Activated T-helper 1 cell treated with anti-CD3 and anti-CD28 coated beads, Interleukin-12 subunit alpha, Interleukin-12 subunit beta, Interleukin-2, Interleukin-4 antibody, amounts not matched to agents 30 ng/mL and 10 ng/mL and 1 ng/mL, durations not matched to agents 14 hours and 24 hours and 36 hours (primary cell): ENCODE measurements at regions not wholly inside any gene's neighbourhood (a gene's known extent, or its start where the extent isn't known, plus 50 kb on each side); places are given as distances from the start of the nearest gene placed in this dataset.

Source experiments
- DNase-seq: peaks from one replicate; pipeline ENCODE4 v3.0.0; 2021; ENCODE audit warnings: low spot score
- H3K27ac Mint-ChIP-seq: one replicate; pipeline ENCODE4 v1.8.0; 2021; ENCODE audit warnings: mild to moderate bottlenecking, mixed read lengths
- H3K27me3 Mint-ChIP-seq: one replicate; pipeline ENCODE4 v1.8.0; 2022; ENCODE audit warnings: mild to moderate bottlenecking, moderate library complexity, mixed read lengths; ENCODE audit not compliant: insufficient read depth
- H3K36me3 Mint-ChIP-seq: one replicate; pipeline ENCODE4 v1.8.0; 2021; ENCODE audit warnings: low read depth, mixed read lengths
- H3K4me1 Mint-ChIP-seq: one replicate; pipeline ENCODE4 v1.8.0; 2021; ENCODE audit warnings: low read depth, mixed read lengths
- H3K4me3 Mint-ChIP-seq: one replicate; pipeline ENCODE4 v1.8.0; 2021; ENCODE audit warnings: mild to moderate bottlenecking, moderate library complexity, mixed read lengths
- H3K9me3 Mint-ChIP-seq: one replicate; pipeline ENCODE4 v1.8.0; 2021; ENCODE audit warnings: mixed read lengths
- intact Hi-C: fragments of 100-400 bp; cut with micrococcal nuclease; formaldehyde crosslinking; loops from one replicate; pipeline ENCODE4 v1.15.1; 2024

- peaks cover 4% of the 10 kb centered on the region for H3K9me3 Mint-ChIP-seq
- H3K27me3 Mint-ChIP-seq = no peaks in the 10 kb centered on the region
- H3K27ac Mint-ChIP-seq = no peak overlapping the region
- H3K4me3 Mint-ChIP-seq = no peak overlapping the region
- intact Hi-C loops = no loop called here
- H3K36me3 Mint-ChIP-seq = no peaks in the 10 kb centered on the region
- no peak for DNase-seq
- H3K4me1 Mint-ChIP-seq = no peaks in the 10 kb centered on the region
These were observed 544.0 kb downstream of the GALC start for GRCh38 chr14:87449016-87449415.

DNA sequence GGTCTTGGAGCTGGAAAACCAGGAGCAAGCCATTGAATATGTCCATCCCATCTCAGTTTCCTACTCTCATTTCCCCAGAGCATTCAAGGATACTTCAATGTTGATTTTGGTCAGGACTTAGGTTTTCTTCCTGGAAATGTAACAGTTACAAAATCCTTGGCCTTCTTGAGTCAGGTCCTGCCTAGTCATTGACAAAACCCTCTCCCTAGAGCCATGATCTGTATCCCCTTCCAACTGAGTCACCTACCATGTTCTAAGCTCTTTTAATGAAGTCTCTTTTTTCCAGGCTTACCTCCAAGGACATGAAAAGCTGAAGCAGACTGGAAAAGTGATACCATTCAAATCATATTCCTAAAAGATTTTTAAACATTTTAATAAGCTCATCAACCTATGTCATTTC is 549.2 kb downstream of the GALC start:
- Mint-ChIP-seq H3K9me3 (peaks cover 4% of the 10 kb centered on the region), H3K4me3 (no peak overlapping the region), H3K27me3 (no peaks in the 10 kb centered on the region), H3K27ac (no peak overlapping the region), H3K4me1 (no peaks in the 10 kb centered on the region), H3K36me3 (no peaks in the 10 kb centered on the region)
- DNase-seq = no peak
- intact Hi-C loops = no loop called here

DNA sequence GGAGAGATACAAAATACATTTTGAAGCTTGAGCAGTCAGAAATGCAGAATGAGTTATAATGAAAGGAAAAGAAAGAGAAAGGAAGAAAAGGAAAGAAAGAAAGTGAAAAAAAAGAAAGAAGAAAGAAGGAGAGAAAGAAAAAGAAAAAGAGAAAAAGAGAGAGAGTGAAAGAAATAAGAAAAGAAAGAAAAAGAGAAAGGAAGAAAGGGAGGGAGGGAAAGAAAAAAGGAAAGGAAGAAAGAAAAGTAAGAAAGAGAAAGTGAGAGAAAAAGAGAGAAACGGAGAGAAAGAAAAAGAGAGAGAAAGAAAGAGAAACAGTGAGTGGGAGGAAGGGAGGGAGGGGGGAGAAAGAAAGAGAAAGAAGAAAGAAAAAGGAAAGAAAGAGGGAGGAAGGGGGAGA is 549.9 kb downstream of the GALC start:
- Mint-ChIP-seq H3K4me3 (no peak overlapping the region), H3K9me3 (peaks cover 4% of the 10 kb centered on the region)
- intact Hi-C loops = no loop called here

DNA sequence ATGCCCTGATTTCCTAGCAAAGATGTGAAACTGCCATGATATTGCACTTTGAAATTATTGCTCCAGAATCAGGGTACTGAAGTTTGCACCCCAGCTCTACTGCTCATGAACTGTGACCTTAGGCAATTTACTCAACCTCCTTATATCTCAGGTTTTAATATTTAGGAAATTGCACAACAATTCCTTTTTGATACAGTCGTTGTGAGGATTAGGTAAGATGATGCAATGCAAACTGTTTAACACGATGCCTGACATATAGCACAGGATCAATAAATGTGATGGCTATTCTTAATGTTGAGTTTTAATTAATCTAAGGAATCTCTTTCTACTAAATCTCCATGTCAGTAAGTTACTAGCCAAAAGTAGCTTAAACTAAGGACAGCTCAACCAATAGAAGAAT is 555.8 kb downstream of the GALC start:
- H3K27ac Mint-ChIP-seq = no peak overlapping the region
- H3K4me3 Mint-ChIP-seq = no peak overlapping the region
- DNase-seq = no peak
- no peaks in the 10 kb centered on the region for H3K27me3 Mint-ChIP-seq
- H3K4me1 Mint-ChIP-seq = no peaks in the 10 kb centered on the region
- intact Hi-C loops = no loop called here
- H3K9me3 Mint-ChIP-seq = peaks cover 18% of the 10 kb centered on the region
- no peaks in the 10 kb centered on the region for H3K36me3 Mint-ChIP-seq

More for the DNA sequence above, 549.9 kb downstream of the GALC start:
- DNase-seq = no peak
- Mint-ChIP-seq H3K27ac (no peak overlapping the region), H3K4me1 (no peaks in the 10 kb centered on the region), H3K27me3 (no peaks in the 10 kb centered on the region), H3K36me3 (no peaks in the 10 kb centered on the region)

DNA sequence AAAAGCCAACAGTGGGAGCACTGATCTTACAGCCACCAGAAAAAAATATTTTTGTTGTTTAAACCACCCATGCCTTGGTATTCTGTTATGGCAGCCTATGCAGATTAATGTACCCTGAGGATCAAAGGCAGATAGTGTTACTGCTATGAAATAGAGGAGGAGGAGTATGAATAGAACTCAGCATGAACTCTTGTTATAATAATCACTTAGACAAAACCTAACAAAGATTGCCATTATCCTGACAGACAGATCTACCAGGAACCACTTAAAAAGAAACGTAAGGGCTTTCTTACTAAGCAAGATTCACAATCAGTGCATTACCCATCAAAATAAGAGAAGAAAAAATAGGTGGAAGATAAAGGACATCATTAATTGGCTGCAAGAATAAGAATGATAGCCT is 558.3 kb downstream of the GALC start:
- H3K4me1 Mint-ChIP-seq = no peaks in the 10 kb centered on the region
- no peaks in the 10 kb centered on the region for H3K36me3 Mint-ChIP-seq
- no peak for DNase-seq
- no peak overlapping the region for H3K4me3 Mint-ChIP-seq
- intact Hi-C loops = no loop called here
- H3K27ac Mint-ChIP-seq = no peak overlapping the region
- peaks cover 18% of the 10 kb centered on the region for H3K9me3 Mint-ChIP-seq
- no peaks in the 10 kb centered on the region for H3K27me3 Mint-ChIP-seq

DNA sequence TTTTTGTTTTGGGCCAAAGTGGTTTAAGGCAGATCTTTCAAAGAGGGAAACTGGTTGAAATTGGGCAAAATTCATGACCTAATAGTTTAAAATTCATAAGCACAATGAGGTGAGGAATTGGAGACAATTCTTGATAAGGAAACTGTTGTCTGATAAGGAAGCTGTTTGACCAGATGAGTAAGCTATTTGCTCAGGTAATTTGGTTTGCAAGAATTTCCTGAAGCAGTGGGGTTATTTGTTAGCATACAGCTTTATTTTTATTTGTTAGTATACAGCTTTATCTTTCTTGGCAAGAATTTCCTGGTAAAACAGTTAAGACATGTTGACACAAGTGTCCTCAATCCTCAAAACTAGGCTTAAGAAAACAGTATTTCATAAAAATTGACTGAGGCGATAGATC is 559.0 kb downstream of the GALC start:
- no peaks in the 10 kb centered on the region for H3K36me3 Mint-ChIP-seq
- H3K4me3 Mint-ChIP-seq = no peak overlapping the region
- DNase-seq = no peak
- H3K9me3 Mint-ChIP-seq = peaks cover 19% of the 10 kb centered on the region
- H3K27me3 Mint-ChIP-seq = no peaks in the 10 kb centered on the region
- H3K27ac Mint-ChIP-seq = no peak overlapping the region
- H3K4me1 Mint-ChIP-seq = no peaks in the 10 kb centered on the region
- intact Hi-C loops = no loop called here

DNA sequence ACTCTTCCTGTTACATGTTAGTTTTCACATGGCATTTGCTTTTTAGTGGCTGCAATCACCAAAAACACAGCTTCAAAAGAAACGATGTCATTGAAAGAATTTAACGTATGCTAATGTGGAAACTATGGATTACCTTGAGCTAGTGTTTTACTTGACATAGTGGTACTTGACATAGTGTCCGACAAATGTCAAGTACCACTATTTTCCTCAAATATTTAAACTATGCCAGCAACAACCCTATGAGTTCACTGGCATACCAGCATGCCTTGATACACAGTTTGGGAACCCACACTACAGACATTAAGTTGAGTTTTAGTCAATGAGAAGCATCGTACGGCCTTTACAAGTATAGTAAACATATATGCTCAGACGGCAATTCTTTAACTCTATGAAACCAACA is 560.3 kb downstream of the GALC start:
- H3K4me1 Mint-ChIP-seq = no peaks in the 10 kb centered on the region
- H3K4me3 Mint-ChIP-seq = no peak overlapping the region
- H3K36me3 Mint-ChIP-seq = no peaks in the 10 kb centered on the region
- no peak for DNase-seq
- H3K9me3 Mint-ChIP-seq = peaks cover 18% of the 10 kb centered on the region
- no peaks in the 10 kb centered on the region for H3K27me3 Mint-ChIP-seq
- intact Hi-C loops = no loop called here
- H3K27ac Mint-ChIP-seq = no peak overlapping the region

GRCh38 chr14:87430810-87431209 is 562.2 kb downstream of the GALC start:
- no peak overlapping the region for H3K4me3 Mint-ChIP-seq
- intact Hi-C loops = no loop called here
- no peaks in the 10 kb centered on the region for H3K36me3 Mint-ChIP-seq

DNA sequence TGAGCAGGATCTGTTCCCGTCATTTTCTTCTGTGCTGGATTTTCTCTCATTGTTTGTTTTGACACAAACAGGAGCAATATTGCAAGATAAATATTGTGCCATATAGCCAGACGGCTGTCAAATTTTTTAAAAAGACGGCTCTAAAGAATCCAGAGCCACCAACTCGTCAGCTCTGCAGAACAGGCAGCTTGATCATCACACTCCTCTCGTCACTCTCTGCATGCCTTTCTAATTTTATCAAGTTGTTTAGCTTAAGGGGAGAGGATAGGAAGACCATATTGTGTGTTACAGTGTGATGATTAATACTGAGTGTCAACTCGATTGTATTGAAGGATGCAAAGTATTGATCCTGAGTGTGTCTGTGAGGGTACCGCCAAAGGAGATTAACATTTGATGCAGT is 562.8 kb downstream of the GALC start:
- no peaks in the 10 kb centered on the region for H3K4me1 Mint-ChIP-seq
- H3K4me3 Mint-ChIP-seq = no peak overlapping the region
- H3K27me3 Mint-ChIP-seq = no peaks in the 10 kb centered on the region
- H3K27ac Mint-ChIP-seq = no peak overlapping the region
- intact Hi-C loops = no loop called here
- H3K36me3 Mint-ChIP-seq = no peaks in the 10 kb centered on the region
- H3K9me3 Mint-ChIP-seq = peaks cover 25% of the 10 kb centered on the region
- no peak for DNase-seq

More at GRCh38 chr14:87430810-87431209, 562.2 kb downstream of the GALC start:
- no peak overlapping the region for H3K27ac Mint-ChIP-seq
- H3K4me1 Mint-ChIP-seq = no peaks in the 10 kb centered on the region
- H3K9me3 Mint-ChIP-seq = peaks cover 22% of the 10 kb centered on the region
- DNase-seq = no peak
- H3K27me3 Mint-ChIP-seq = no peaks in the 10 kb centered on the region

- H3K4me3 Mint-ChIP-seq = no peak overlapping the region
- intact Hi-C loops = no loop called here
- H3K4me1 Mint-ChIP-seq = no peaks in the 10 kb centered on the region
- no peak overlapping the region for H3K27ac Mint-ChIP-seq
- DNase-seq = no peak
- H3K27me3 Mint-ChIP-seq = no peaks in the 10 kb centered on the region
- peaks cover 20% of the 10 kb centered on the region for H3K9me3 Mint-ChIP-seq
- no peaks in the 10 kb centered on the region for H3K36me3 Mint-ChIP-seq
These were observed 573.1 kb downstream of the GALC start for GRCh38 chr14:87419925-87420324.

DNA sequence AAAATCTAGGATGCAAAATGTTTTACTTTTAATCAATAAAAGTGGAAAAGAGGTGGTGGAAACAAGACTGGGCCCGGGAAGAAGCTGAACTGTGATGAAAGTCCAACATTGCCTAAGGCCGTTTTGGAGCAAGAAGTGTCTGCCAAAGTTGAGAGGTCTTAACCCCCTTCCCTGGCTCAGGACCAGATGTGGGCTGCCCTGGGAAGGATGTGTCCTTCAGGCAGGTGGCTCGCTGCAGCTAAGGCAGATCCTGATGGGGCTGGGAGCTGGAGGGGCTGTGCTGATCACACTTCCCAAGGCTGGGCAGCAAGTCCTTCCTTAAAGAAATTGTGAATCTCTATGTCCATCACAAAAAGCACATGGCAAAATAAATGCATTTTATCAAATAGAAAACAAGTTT is 581.6 kb downstream of the GALC start:
- DNase-seq = no peak
- H3K9me3 Mint-ChIP-seq = peaks cover 9% of the 10 kb centered on the region
- H3K4me3 Mint-ChIP-seq = no peak overlapping the region
- H3K36me3 Mint-ChIP-seq = no peaks in the 10 kb centered on the region
- no peak overlapping the region for H3K27ac Mint-ChIP-seq
- no peaks in the 10 kb centered on the region for H3K4me1 Mint-ChIP-seq
- intact Hi-C loops = no loop called here
- no peaks in the 10 kb centered on the region for H3K27me3 Mint-ChIP-seq

DNA sequence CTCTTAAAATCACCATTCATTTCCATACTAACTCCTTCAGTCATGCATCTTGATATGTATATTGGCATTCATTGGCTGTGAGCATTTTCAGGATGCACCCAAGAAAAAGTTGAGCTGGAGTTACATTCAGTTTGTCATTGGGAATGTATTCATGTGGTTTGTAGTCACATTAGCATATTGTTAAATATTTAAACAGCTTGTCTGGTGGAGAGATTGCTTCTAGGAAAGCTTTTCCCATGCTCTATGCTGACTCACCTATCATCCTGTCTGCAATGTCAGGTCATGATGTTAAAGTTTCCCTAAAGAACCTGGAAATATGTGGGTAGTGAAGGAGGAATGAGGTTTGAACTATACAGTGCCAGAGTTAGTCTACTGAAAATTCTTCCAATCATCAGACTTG is 583.6 kb downstream of the GALC start:
- H3K9me3 Mint-ChIP-seq = peaks cover 5% of the 10 kb centered on the region
- no peak overlapping the region for H3K4me3 Mint-ChIP-seq
- no peak overlapping the region for H3K27ac Mint-ChIP-seq
- intact Hi-C loops = no loop called here
- no peak for DNase-seq
- H3K4me1 Mint-ChIP-seq = no peaks in the 10 kb centered on the region
- no peaks in the 10 kb centered on the region for H3K27me3 Mint-ChIP-seq
- H3K36me3 Mint-ChIP-seq = no peaks in the 10 kb centered on the region

GRCh38 chr14:87407344-87407743 is 585.6 kb downstream of the GALC start:
- Mint-ChIP-seq H3K36me3 (no peaks in the 10 kb centered on the region), H3K27me3 (no peaks in the 10 kb centered on the region), H3K9me3 (no peaks in the 10 kb centered on the region), H3K4me3 (no peak overlapping the region), H3K27ac (no peak overlapping the region), H3K4me1 (no peaks in the 10 kb centered on the region)
- no peak for DNase-seq
- intact Hi-C loops = no loop called here

GRCh38 chr14:87405563-87405962 is 587.4 kb downstream of the GALC start:
- Mint-ChIP-seq H3K27ac (no peak overlapping the region), H3K4me3 (no peak overlapping the region), H3K4me1 (no peaks in the 10 kb centered on the region), H3K9me3 (no peaks in the 10 kb centered on the region), H3K36me3 (no peaks in the 10 kb centered on the region), H3K27me3 (no peaks in the 10 kb centered on the region)
- no peak for DNase-seq
- intact Hi-C loops = no loop called here
